KMS-11 (cell line): ENCODE measurements at regions not wholly inside any gene's neighbourhood (a gene's known extent, or its start where the extent isn't known, plus 50 kb on each side); places are given as distances from the start of the nearest gene placed in this dataset.
A peak's percentile ranks its signal among the peaks of the same experiment; 100 is the strongest.

Experiments
- H2AFZ ChIP-seq: fragments of 200-600 bp; sonication (generic); 2 replicates; pipeline ENCODE4 v1.6.1; 2016; ENCODE audit warnings: antibody characterized with exemption, mixed run types, low read depth
- H3K27ac ChIP-seq: fragments of 200-600 bp; sonication (generic); 2 replicates; pipeline ENCODE4 v1.6.1; 2016; ENCODE audit warnings: mild to moderate bottlenecking, mixed run types
- H3K27me3 ChIP-seq: fragments of 200-600 bp; sonication (generic); 2 replicates; pipeline ENCODE4 v1.6.1; 2017; ENCODE audit warnings: mild to moderate bottlenecking, low read depth, mixed run types, moderate library complexity; ENCODE audit not compliant: insufficient read depth
- H3K36me3 ChIP-seq: fragments of 200-600 bp; sonication (generic); 2 replicates; pipeline ENCODE4 v1.6.1; 2017; ENCODE audit warnings: mild to moderate bottlenecking, mixed run types; ENCODE audit not compliant: insufficient read depth
- H3K4me1 ChIP-seq: fragments of 200-600 bp; sonication (generic); 2 replicates; pipeline ENCODE4 v1.6.1; 2016; ENCODE audit warnings: mild to moderate bottlenecking, low read depth, mixed run types; ENCODE audit not compliant: poor library complexity, severe bottlenecking
- H3K4me2 ChIP-seq: fragments of 200-600 bp; sonication (generic); 2 replicates; pipeline ENCODE4 v1.7.0; 2016; ENCODE audit warnings: mild to moderate bottlenecking, mixed run types
- H3K4me3 ChIP-seq: fragments of 200-600 bp; sonication (generic); IDR thresholded peaks from 2 replicates; pipeline ENCODE4 v1.6.1; 2017; ENCODE audit warnings: low read depth, low read length, mixed read lengths; ENCODE audit not compliant: insufficient read depth
- H3K79me2 ChIP-seq: fragments of 200-600 bp; sonication (generic); 2 replicates; pipeline ENCODE4 v1.6.1; 2016; ENCODE audit warnings: low read depth, mixed run types; ENCODE audit not compliant: insufficient read depth
- H3K9ac ChIP-seq: fragments of 200-600 bp; sonication (generic); 2 replicates; pipeline ENCODE4 v1.6.1; 2016; ENCODE audit warnings: mild to moderate bottlenecking, mixed run types
- H4K20me1 ChIP-seq: fragments of 200-600 bp; sonication (generic); 2 replicates; pipeline ENCODE4 v1.6.1; 2016; ENCODE audit warnings: mild to moderate bottlenecking, mixed run types; ENCODE audit not compliant: insufficient read depth
- TF ChIP-seq, protein P1 (sequence below): fragments of 200-600 bp; sonication (generic); conservative IDR thresholded peaks from 2 replicates; pipeline ENCODE4 v1.6.1; 2017; ENCODE audit warnings: low read depth, mild to moderate bottlenecking, antibody characterized with exemption, low read length, moderate library complexity, mixed read lengths

DNA sequence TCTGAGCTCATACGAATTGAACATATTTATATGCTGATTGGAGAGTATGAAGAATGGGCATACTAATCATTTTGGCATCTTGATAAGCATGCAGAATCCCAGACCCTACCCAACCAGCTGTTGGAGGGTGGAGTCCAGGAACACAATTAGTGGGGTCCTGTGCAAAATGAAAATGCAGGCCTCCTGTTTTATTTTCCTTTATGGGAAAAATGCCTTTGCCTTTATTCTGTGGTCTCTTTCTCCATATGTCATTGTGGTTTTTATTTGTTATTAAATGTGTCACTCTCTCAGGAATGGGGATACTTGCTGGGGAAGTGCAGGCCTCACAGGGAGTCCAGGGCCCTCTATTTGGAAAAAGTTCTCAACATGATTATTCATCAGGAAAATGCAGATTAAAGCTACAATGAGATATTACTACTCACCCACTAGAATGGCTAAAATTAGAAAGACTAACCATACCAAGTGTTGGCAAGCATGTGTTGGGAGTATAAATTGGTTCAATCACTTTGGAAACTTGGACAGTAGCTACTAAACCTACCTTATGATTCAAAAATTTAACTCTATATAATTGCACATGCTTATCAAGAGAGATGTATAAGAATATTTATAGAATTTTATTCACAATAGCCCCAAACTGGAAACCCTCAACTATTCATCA, 185.1 kb upstream of the FOXN2 start:
- Histone ChIP-seq H3K4me3 (no peak overlapping the region), H3K4me1 (peaks cover 14% of the 10 kb centered on the region), H3K4me2 (no peak overlapping the region), H3K27me3 (no peaks in the 10 kb centered on the region), H4K20me1 (no peaks in the 10 kb centered on the region), H3K36me3 (no peaks in the 10 kb centered on the region), H2AFZ (no peak overlapping the region), H3K79me2 (no peaks in the 10 kb centered on the region), H3K9ac (no peak overlapping the region), H3K27ac (no peak overlapping the region)
- TF ChIP-seq, protein P1, sequence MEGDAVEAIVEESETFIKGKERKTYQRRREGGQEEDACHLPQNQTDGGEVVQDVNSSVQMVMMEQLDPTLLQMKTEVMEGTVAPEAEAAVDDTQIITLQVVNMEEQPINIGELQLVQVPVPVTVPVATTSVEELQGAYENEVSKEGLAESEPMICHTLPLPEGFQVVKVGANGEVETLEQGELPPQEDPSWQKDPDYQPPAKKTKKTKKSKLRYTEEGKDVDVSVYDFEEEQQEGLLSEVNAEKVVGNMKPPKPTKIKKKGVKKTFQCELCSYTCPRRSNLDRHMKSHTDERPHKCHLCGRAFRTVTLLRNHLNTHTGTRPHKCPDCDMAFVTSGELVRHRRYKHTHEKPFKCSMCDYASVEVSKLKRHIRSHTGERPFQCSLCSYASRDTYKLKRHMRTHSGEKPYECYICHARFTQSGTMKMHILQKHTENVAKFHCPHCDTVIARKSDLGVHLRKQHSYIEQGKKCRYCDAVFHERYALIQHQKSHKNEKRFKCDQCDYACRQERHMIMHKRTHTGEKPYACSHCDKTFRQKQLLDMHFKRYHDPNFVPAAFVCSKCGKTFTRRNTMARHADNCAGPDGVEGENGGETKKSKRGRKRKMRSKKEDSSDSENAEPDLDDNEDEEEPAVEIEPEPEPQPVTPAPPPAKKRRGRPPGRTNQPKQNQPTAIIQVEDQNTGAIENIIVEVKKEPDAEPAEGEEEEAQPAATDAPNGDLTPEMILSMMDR: no peak

DNA sequence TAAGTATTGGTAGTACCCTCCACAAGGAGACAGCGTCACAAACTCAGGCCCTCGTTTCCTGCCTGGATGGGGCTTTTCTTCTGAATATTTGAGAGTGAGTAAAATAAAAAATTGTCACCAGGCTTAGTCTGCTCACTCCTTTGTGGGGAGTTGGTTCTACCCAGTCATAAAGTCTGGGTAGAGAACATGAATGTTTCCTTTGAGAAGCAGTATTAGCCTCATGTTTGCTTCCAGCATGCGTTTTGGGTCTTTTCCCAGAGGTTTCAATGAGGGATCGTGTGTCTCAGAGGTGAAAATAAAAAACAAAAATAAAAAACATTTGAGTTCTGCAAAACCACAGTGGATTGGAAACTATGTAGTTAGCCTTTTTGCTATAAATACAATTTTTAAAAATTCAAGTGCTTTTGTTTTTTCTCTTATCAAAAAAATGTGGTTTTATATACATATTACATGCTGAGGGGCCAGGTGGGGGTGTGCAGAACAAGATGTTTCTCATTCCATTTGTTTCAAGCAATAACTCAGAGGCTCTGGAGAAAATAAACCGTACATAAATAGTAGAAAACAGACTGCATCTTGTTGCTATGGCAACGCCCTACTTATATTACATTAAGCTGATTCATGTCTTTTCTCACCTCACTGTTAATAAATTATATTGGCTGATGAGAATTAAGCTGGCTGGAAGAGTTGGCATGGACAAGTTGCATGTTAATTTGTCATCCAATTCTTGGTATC, 182.8 kb upstream of the FOXN2 start:
- Histone ChIP-seq H2AFZ (no peak overlapping the region), H3K79me2 (no peaks in the 10 kb centered on the region), H3K27ac (no peak overlapping the region), H3K27me3 (no peaks in the 10 kb centered on the region), H3K36me3 (no peaks in the 10 kb centered on the region), H3K4me2 (peak overlapping the region; percentile 22), H3K4me1 (peaks cover 14% of the 10 kb centered on the region), H4K20me1 (no peaks in the 10 kb centered on the region), H3K4me3 (no peak overlapping the region), H3K9ac (no peak overlapping the region)
- TF ChIP-seq, protein P1: no peak

DNA sequence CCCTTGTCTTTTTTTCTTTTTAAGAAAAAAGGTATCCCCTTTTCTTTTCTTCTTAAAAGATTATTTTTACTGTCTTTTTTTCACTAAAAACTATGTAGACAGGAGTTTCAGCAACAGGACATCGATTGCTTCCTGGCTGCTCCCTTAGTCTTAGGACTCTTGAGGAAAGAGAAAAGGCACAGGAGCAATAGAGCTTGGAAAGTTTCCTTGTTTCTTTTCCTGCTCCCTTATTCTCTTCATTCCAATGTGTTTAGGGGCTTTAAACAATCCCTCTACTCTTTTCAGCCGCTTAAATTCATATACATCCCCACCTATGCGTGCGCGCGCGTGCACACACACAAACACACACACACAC, 182.2 kb upstream of the FOXN2 start:
- Histone ChIP-seq H3K79me2 (no peaks in the 10 kb centered on the region), H3K4me1 (peaks cover 14% of the 10 kb centered on the region), H3K27ac (no peak overlapping the region), H3K4me2 (peak overlapping the region; percentile 22), H3K36me3 (no peaks in the 10 kb centered on the region), H3K4me3 (no peak overlapping the region), H2AFZ (no peak overlapping the region), H3K9ac (no peak overlapping the region), H3K27me3 (no peaks in the 10 kb centered on the region), H4K20me1 (no peaks in the 10 kb centered on the region)
- TF ChIP-seq, protein P1: no peak

DNA sequence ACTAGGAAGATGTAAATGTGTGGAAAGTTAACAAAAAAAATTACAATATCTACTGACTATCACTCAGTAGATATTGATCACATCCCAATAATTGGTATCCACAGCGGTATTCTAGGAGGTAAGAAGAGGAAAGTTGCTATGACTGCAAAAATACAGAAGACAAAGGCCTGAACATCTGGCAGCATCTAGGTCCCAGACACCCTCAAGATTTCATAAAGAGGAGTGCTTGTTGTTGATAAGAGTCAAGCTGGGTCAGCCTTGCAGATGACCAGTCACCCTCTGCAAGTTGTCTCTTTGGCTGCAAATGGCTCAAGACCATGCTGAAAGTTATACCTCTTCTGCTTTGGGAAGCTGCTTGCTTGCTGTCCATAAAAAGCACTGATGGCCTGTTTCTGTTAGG, 179.8 kb upstream of the FOXN2 start:
- H4K20me1 ChIP-seq: no peaks in the 10 kb centered on the region
- H3K4me1 ChIP-seq: peaks cover 14% of the 10 kb centered on the region
- no peak overlapping the region for H3K9ac ChIP-seq
- H3K79me2 ChIP-seq: no peaks in the 10 kb centered on the region
- no peaks in the 10 kb centered on the region for H3K27me3 ChIP-seq
- no peak overlapping the region for H3K4me3 ChIP-seq
- TF ChIP-seq, protein P1: no peak
- no peak overlapping the region for H3K27ac ChIP-seq
- H3K36me3 ChIP-seq: no peaks in the 10 kb centered on the region
- H3K4me2 ChIP-seq: no peak overlapping the region
- no peak overlapping the region for H2AFZ ChIP-seq
